ENCODE measurements at regions not wholly inside any gene's neighbourhood (a gene's known extent, or its start where the extent isn't known, plus 50 kb on each side); places are given as distances from the start of the nearest gene placed in this dataset.

- Histone ChIP-seq H3K27me3 (ENCODE audit: insufficient read depth, low read length) (peaks cover 64% of the 10 kb centered on the region; the same call in 1 of the 2 replicates), H3K36me3 (ENCODE audit: control insufficient read depth in 1 of 2, insufficient read depth in 2 of 2, low read length in 2 of 2) (no peaks in the 10 kb centered on the region), H3K4me2 (ENCODE audit: low read length) (no peak overlapping the region), H4K20me1 (ENCODE audit: insufficient read depth) (no peaks in the 10 kb centered on the region), H3K27ac (ENCODE audit: low read depth, low read length) (no peak overlapping the region), H3K4me3 (replicated peaks in 1 of 2; ENCODE audit: low read depth in 1 of 2, low read length in 2 of 2) (no peak overlapping the region), H3K9ac (ENCODE audit: low read length) (no peak overlapping the region), H3K4me1 (ENCODE audit: control insufficient read depth in 1 of 2, insufficient read depth in 2 of 2, low read length in 2 of 2) (no peaks in the 10 kb centered on the region), H3K79me2 (ENCODE audit: insufficient read depth, low read length) (no peaks in the 10 kb centered on the region), H3K9me2 (ENCODE audit: insufficient read depth) (no peaks in the 10 kb centered on the region), H2AFZ (ENCODE audit: low read depth, low read length, poor library complexity, severe bottlenecking) (no peak overlapping the region), H3K9me3 (ENCODE audit: control insufficient read depth in 1 of 2, insufficient read depth in 1 of 2, low read depth in 1 of 2, low read length in 2 of 2) (no peaks in the 10 kb centered on the region)
- no peak for DNase-seq (ENCODE audit: low read depth, low spot score)
- CTCF ChIA-PET: interaction anchor here (1.4 kb wide), 1 partner anchor 10 kb away, joined by 5 read pairs; no protein-coding TSS in a partner anchor
- intact Hi-C loops (cut with micrococcal nuclease): no loop called here
- POLR2A ChIA-PET: no interaction called here
- TF ChIP-seq SIN3A (IDR thresholded peaks at IDR 0.05; ENCODE audit: low read depth): no peak
- TF ChIP-seq POLR2AphosphoS5 (IDR thresholded peaks at IDR 0.05; ENCODE audit: low read depth, low read length): no peak
- TF ChIP-seq YY1 (IDR thresholded peaks at IDR 0.05; ENCODE audit: extremely low read depth, insufficient replicate concordance, low read depth, low read length): no peak
- no peak for TF ChIP-seq SRF (IDR thresholded peaks at IDR 0.05; ENCODE audit: low read depth)
- TF ChIP-seq RAD21 (IDR thresholded peaks at IDR 0.05; ENCODE audit: low read depth): no peak
- no peak for TF ChIP-seq ZBTB33 (IDR thresholded peaks at IDR 0.05; ENCODE audit: extremely low read depth, insufficient replicate concordance, low read length)
- no peak for TF ChIP-seq SP1 (IDR thresholded peaks at IDR 0.05; ENCODE audit: low read depth)
- no peak for TF ChIP-seq JUND (IDR thresholded peaks at IDR 0.05)
- TF ChIP-seq POLR2A (IDR thresholded peaks at IDR 0.05; ENCODE audit: borderline replicate concordance, extremely low read depth, insufficient read depth, insufficient read length): no peak
- TF ChIP-seq REST (IDR thresholded peaks at IDR 0.05; ENCODE audit: low read depth): no peak
- no peak for TF ChIP-seq CBX3 (IDR thresholded peaks at IDR 0.05; ENCODE audit: low read depth)
- TF ChIP-seq EGR1 (IDR thresholded peaks at IDR 0.05; ENCODE audit: low read depth): no peak
- TF ChIP-seq ZNF274 (IDR thresholded peaks at IDR 0.05; ENCODE audit: low read depth, low read length): no peak
- no peak for TF ChIP-seq CEBPB (IDR thresholded peaks at IDR 0.05; ENCODE audit: low read depth)
- TF ChIP-seq FOSL1 (IDR thresholded peaks at IDR 0.05; ENCODE audit: low read depth): no peak
- TF ChIP-seq ELF1 (IDR thresholded peaks at IDR 0.05; ENCODE audit: borderline replicate concordance, low read depth): no peak
- RAD21 ChIA-PET (ENCODE audit: low non-redundant PET in 1 of 2, low total read pairs in 2 of 2, uncharacterized antibody in 2 of 2, unreplicated experiment in 2 of 2): no interaction called here
- BruUV-seq (replicated peaks): no TSS peak
- ATAC-seq: no peak
Measured at GRCh38 chr1:18546026-18546425, 65.3 kb downstream of the KLHDC7A start.

Data from HCT116 (cell line).